A673 (cell line): ENCODE measurements at regions not wholly inside any gene's neighbourhood (a gene's known extent, or its start where the extent isn't known, plus 50 kb on each side); places are given as distances from the start of the nearest gene placed in this dataset.

ENCODE experiments used
- BruUV-seq: library from RNA; stranded (reverse); fragments of 400-500 nt; replicated peaks from 2 replicates; lab custom pipeline; 2021; lab: Mats Ljungman, UMichigan
- CTCF ChIA-PET: fragments of 300-600 bp; sonication (Branson Sonifier 250); formaldehyde crosslinking; loops from one replicate; lab custom pipeline; 2022; ENCODE audit warnings: antibody characterized with exemption; lab: Charles Lee
- POLR2A ChIA-PET: fragments of 300-600 bp; sonication (Branson Sonifier 250); formaldehyde crosslinking; loops from one replicate; lab custom pipeline; 2022; ENCODE audit warnings: antibody characterized with exemption; ENCODE audit not compliant: low non-redundant PET; lab: Charles Lee
- DNase-seq: peaks from one replicate; pipeline ENCODE4 v3.0.0-alpha.2; 2015; ENCODE audit warnings: low spot score
- H3K27ac ChIP-seq: fragments of 200-600 bp; sonication (generic); 2 replicates; pipeline ENCODE4 v1.5.1; 2016; ENCODE audit warnings: mixed run types, low read depth, mild to moderate bottlenecking, mixed read lengths, antibody characterized with exemption, low read length; ENCODE audit not compliant: poor library complexity, severe bottlenecking
- H3K27me3 ChIP-seq: fragments of 200-600 bp; sonication (generic); replicated peaks from 2 replicates; pipeline ENCODE4 v1.6.1; 2017; ENCODE audit warnings: mixed run types, low read depth, mild to moderate bottlenecking, mixed read lengths, antibody characterized with exemption, low read length; ENCODE audit not compliant: insufficient read depth, poor library complexity
- H3K36me3 ChIP-seq: fragments of 200-600 bp; sonication (generic); 2 replicates; pipeline ENCODE4 v1.6.1; 2016; ENCODE audit warnings: mixed run types, mild to moderate bottlenecking, mixed read lengths, antibody characterized with exemption, low read length; ENCODE audit not compliant: insufficient read depth, poor library complexity, severe bottlenecking
- H3K4me1 ChIP-seq: fragments of 200-600 bp; sonication (generic); 2 replicates; pipeline ENCODE4 v1.6.1; 2017; ENCODE audit warnings: mixed run types, mild to moderate bottlenecking, mixed read lengths, antibody characterized with exemption, low read length; ENCODE audit not compliant: insufficient read depth, poor library complexity, severe bottlenecking
- H3K4me3 ChIP-seq: fragments of 200-600 bp; sonication (generic); 2 replicates; pipeline ENCODE4 v1.5.1; 2016; ENCODE audit warnings: low read depth, mixed run types, mild to moderate bottlenecking, mixed read lengths, low read length; ENCODE audit not compliant: poor library complexity, severe bottlenecking
- H3K9me3 ChIP-seq: fragments of 200-600 bp; sonication (generic); 2 replicates; pipeline ENCODE4 v1.6.1; 2016; ENCODE audit warnings: mixed run types, low read depth, mild to moderate bottlenecking, mixed read lengths, antibody characterized with exemption, low read length; ENCODE audit not compliant: poor library complexity, severe bottlenecking
- CTCF ChIP-seq: fragments of 300-800, 200-600 bp; sonication (generic); conservative IDR thresholded peaks from 2 replicates; pipeline ENCODE4 v1.5.1; 2017; ENCODE audit warnings: low read depth, mild to moderate bottlenecking, antibody characterized with exemption, low read length, moderate library complexity, mixed read lengths
- EZH2 ChIP-seq: fragments of 200-600 bp; sonication (generic); IDR thresholded peaks from 2 replicates; pipeline ENCODE4 v1.6.1; 2017; ENCODE audit warnings: borderline replicate concordance, low read depth, mild to moderate bottlenecking, mixed read lengths, antibody characterized with exemption, low read length; ENCODE audit not compliant: poor library complexity, severe bottlenecking
- intact Hi-C: fragments of 100-400 bp; cut with micrococcal nuclease; formaldehyde crosslinking; loops from one replicate; pipeline ENCODE4 v1.10.0; 2022; ENCODE audit not compliant: unreplicated experiment

GRCh38 chr15:68877626-68878025, 52.7 kb upstream of the SPESP1 start:
- DNase-seq: no peak
- TF ChIP-seq CTCF (no peak), EZH2 (no peak)
- BruUV-seq: no TSS peak
- no peaks in the 10 kb centered on the region for H3K36me3 ChIP-seq
- ChIA-PET CTCF (interaction anchor here (2.6 kb wide), 1 partner anchor 47 kb away, joined by 10 read pairs; no protein-coding TSS in a partner anchor), POLR2A (no interaction called here)
- intact Hi-C loops: loop anchor here (5.0 kb wide), 1 partner anchor 570 kb away; no protein-coding TSS in a partner anchor
- H3K27ac ChIP-seq: no peak overlapping the region
- no peaks in the 10 kb centered on the region for H3K27me3 ChIP-seq
- H3K4me3 ChIP-seq: no peak overlapping the region
- no peaks in the 10 kb centered on the region for H3K9me3 ChIP-seq
- peaks cover 3% of the 10 kb centered on the region for H3K4me1 ChIP-seq

- TF ChIP-seq EZH2 (no peak), CTCF (no peak)
- Histone ChIP-seq H3K4me3 (no peak overlapping the region), H3K27ac (no peak overlapping the region), H3K9me3 (no peaks in the 10 kb centered on the region), H3K27me3 (no peaks in the 10 kb centered on the region), H3K36me3 (no peaks in the 10 kb centered on the region), H3K4me1 (peaks cover 3% of the 10 kb centered on the region)
- ChIA-PET POLR2A (no interaction called here), CTCF (interaction anchor here (0.7 kb wide), 1 partner anchor 300 kb away, joined by 3 read pairs; no protein-coding TSS in a partner anchor)
- BruUV-seq: no TSS peak
- intact Hi-C loops: no loop called here
- DNase-seq: no peak
These were observed 49.9 kb upstream of the SPESP1 start for GRCh38 chr15:68880382-68880781.
